CD4-positive, alpha-beta T cell treated with Interferon alpha-2 for 1 hour (primary cell): ENCODE measurements at regions not wholly inside any gene's neighbourhood (a gene's known extent, or its start where the extent isn't known, plus 50 kb on each side); places are given as distances from the start of the nearest gene placed in this dataset.

Experiments
- DNase-seq, 2 donors: peaks; one replicate each; pipeline ENCODE4 v3.0.0-alpha.2; 2020 to 2022

DNA sequence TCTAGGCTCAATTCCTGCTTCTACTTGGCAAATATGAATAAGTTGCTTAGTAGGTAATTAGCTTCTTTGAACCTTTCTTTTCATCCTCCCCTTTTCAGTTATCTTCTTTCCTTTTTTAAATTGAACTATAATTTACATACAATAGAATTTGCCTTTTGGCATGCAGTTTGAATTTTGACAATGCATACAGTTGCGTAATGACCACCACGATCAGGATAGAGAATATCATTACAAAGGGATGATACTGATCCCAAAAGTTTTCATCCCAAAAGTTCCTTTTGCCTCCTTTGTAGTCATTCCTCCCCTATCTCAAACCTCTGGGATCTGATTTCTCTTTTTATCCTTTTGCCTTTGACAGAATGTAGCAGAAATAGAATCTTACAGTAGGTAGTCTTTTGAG, 164.4 kb downstream of the NOC3L start:
- DNase-seq = no peak

- no peak for DNase-seq
Measured at GRCh38 chr10:94199565-94199964, 163.2 kb downstream of the NOC3L start.

DNA sequence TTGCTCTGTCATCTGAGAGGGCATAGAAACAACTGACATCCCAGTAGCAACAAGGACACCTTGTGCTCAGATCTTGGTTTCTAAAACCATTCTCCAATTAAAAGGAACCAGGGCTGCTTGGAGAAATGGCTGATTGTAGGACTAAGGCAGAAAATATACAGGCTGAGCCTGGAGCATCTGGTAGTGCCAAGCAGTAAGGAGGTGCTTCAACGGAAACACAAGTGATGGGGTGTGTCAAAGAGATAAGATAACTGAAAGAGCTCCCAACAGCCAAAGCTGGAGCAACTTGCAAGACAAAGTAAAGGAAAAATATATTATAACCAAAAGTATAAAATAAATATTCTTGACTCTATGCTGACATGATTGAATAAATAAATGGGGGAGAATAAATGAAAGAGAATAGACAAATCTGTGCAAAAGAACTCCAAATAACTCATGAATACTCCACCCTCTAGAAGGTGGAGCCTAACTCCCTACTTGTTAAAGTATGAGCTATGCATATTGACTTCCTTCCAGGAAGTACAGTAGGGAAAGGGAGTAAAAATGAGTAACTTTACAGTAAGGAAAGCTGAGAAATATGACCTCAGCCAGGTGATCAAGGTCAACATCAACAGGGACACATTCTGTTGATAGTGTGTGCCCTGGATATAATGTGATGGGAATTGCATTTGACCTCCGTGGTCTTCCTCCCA, 162.4 kb downstream of the NOC3L start:
- no peak for DNase-seq

- no peak for DNase-seq
Measured at GRCh38 chr10:94205396-94205831, 157.3 kb downstream of the NOC3L start.

GRCh38 chr10:94206176-94206575, 156.6 kb downstream of the NOC3L start:
- no peak for DNase-seq

GRCh38 chr10:94208315-94208714, 154.4 kb downstream of the NOC3L start:
- no peak for DNase-seq

- no peak for DNase-seq
Measured at GRCh38 chr10:94210440-94211168, 152.1 kb downstream of the NOC3L start.

DNA sequence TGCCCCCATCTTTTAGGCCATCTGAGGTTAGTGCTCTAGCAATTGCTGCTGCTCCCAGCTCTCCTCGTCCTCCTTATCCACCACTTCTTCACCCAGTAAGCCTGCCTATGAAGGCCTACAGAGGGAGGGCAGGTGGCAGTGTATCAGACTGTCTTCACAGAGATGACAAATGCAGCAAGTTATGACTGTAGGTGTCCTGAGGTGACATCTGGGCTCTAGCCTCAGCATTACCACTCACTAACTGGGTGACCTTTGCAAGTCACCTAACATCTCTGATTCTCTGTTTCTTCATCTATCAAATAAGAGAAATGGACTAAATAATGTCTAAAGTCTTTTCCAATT, 151.6 kb downstream of the NOC3L start:
- no peak for DNase-seq

- no peak for DNase-seq
Measured at GRCh38 chr10:94213001-94213530, 149.7 kb downstream of the NOC3L start.

DNA sequence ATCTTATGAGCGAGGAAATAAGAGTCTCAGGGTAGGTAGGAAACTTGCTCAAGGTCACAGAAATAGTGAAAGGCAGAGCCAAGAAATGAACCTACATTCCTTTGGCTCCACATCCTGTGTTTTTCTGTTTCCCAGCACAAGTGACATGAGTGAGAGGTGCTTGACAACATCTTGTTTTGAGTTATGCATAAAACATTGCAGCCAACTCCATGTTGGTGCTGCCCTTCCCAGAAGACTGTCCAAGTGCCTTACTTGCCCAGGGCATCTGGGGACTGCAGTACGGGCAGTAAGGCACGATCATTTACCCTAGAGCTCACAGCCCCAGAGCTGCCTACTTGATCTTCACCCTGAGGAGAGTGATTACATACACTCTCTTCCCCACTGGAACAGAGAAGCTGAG, 148.8 kb downstream of the NOC3L start:
- DNase-seq = no peak

GRCh38 chr10:94214481-94214893, 148.3 kb downstream of the NOC3L start:
- no peak for DNase-seq

- DNase-seq = no peak
Measured at GRCh38 chr10:94216201-94216600, 146.5 kb downstream of the NOC3L start.

DNA sequence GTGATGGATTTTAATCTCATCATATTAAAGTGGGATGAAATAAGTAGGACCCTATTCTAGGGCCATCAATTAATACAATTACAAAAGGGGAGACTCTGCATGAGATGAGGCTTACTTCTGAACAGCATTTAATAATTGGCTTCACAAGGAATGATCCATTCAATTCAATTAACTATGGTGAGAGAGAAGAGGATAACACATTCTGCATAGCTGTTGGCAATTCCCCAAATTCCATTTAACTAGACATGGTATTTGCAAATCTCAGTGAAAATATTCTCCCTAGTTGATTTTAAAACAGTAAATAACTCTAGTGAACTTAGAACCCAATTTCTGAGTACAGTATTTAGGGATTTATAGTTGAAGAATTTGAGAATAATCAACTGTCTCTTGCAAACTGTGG, 145.3 kb downstream of the NOC3L start:
- DNase-seq = no peak

DNA sequence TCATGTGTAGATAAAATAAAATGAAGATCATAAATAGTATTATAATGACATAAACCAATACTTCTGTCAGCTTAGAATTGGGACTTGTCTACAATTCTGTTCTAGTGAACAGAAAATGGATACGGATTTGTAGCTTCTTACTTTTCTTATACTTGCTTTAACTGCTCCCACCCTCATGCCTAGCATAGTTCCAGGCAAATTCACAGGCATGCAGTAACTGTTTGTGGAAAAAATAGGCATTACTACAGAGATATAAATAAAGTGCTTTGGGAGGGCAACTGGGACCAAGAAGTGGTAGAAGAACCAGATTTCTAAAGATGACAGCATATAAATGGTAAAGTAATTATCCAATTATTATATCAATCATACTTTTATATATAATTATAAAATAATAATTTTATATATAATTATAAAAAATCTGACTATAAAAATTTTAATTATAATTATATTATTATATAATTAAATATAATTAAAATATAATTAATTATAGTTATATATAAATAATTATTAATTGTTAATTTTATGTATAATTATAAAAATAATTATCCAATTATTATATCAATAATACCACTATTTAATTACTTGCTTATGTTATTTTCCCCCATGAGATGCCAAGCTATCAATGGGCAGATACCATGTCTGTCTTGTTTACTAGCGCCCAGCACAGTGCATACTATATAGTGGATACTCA, 144.1 kb downstream of the NOC3L start:
- no peak for DNase-seq

DNA sequence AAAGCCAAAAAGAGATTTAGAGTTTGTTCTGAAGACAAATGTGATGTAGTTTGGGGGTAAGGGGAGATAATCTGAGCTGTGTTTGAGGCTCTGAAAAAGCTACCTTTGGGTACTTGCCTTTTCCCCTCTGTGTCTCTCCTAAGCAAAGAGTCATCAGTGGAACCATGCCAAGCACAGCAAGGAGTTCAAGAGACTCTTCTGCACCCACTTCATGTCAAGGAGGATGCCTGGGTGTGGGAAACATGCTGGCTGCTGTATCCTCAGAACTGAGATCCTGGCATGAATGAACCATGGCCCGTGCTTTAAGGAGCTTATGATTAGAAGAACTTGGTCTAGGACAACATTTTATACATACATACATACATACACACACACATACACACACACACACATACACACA, 142.9 kb downstream of the NOC3L start:
- no peak for DNase-seq

- DNase-seq = no peak
Measured at GRCh38 chr10:94220717-94221116, 142.0 kb downstream of the NOC3L start.

DNA sequence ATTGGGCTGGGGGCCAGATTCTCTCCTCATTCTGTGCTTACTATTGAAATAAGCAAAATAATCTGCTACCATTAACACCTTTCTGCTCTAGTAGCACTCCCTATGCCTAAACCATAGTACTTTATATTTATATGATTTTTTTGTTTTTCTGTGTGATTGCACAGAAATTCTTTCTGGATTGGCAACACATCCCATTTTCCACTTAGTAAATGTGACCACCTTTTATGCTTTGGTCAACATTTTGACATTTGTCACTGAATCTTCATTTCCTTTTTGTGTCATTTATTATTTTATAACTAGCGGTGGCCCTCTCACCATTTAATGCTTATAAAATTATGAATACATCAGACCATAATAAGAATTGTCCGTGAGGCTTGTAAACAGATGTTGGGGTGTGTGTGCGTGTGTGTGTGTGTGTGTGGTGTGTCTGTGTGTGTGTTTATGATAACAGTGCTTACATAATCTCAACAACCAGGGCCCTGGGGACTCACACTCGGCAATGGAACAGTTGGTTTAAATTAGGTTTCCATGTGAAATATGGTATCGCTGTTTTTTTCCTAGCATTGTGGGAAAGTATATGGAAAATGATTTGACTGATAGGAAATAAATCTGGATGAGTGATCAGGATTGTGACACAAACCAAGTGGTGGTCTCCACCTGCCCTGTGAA, 138.9 kb downstream of the NOC3L start:
- no peak for DNase-seq

GRCh38 chr10:94224656-94225055, 138.1 kb downstream of the NOC3L start:
- DNase-seq = no peak

DNA sequence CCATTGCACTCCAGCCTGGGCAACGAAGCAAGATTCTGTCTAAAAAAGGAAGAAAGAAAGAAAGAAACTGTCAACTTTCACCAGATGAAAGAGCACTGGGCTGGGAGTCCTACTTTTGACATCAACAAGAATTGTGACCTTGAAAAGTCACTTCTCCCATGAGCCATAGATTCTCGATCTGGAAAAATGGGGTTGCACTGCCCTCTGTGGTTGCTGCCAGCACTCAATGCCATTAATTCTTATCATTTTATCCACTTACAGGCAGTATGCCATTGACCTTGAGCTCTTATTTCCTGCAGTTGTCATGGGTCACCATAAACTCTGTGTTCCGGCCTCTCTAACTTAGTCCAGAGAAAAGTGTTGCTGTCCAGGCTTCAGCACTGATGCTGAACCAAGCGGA, 137.2 kb downstream of the NOC3L start:
- DNase-seq = no peak

DNA sequence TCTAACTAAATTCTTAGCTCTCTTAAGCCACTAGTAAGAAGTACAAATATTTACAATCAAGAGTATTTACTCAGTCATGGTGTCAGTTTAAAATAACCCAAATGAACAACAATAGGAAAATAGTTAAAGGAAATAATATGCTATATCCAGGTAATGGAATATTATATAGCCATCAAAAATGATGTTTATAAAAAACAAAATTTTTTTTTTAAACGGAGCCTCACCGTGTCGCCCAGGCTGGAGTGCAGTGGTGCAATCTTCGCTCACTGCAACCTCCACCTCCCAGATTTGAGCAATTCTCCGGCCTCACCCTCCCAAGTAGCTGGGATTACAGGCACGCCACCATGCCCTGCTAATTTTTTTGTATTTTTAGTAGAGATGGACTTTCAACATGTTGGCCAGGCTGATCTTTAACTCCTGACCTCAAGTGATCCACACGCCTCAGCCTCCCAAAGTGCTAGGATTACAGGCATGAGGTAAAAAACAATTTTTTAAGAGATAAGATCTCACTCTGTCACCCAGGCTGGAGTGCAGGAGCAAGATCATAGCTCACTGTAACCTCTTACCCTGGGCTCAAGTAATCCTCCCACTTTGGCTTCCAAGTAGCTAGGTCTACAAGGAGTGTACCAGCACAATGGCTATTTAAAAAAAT, 132.5 kb downstream of the NOC3L start:
- DNase-seq = no peak

GRCh38 chr10:94232711-94233383, 129.9 kb downstream of the NOC3L start:
- DNase-seq = no peak

GRCh38 chr10:94235461-94235860, 127.3 kb downstream of the NOC3L start:
- no peak for DNase-seq
